HG03060 (cell line): ENCODE measurements at regions not wholly inside any gene's neighbourhood (a gene's known extent, or its start where the extent isn't known, plus 50 kb on each side); places are given as distances from the start of the nearest gene placed in this dataset.

ENCODE experiments used
- ATAC-seq: cut with Tn5 transposase; IDR thresholded peaks from one replicate; pipeline ENCODE4 v1.9.1; 2021; ENCODE audit warnings: low read depth, moderate number of reproducible peaks; ENCODE audit not compliant: unreplicated experiment

- no peak for ATAC-seq
Measured at GRCh38 chr14:55734731-55735130, 154.7 kb downstream of the KTN1 start.

- no peak for ATAC-seq
Measured at GRCh38 chr14:55739967-55740648, 160.1 kb downstream of the KTN1 start.

- no peak for ATAC-seq
Measured at GRCh38 chr14:55740649-55740989, 160.6 kb downstream of the KTN1 start.

GRCh38 chr14:55741240-55741639 lies 161.2 kb downstream of the KTN1 start:
- no peak for ATAC-seq

GRCh38 chr14:55743551-55743950 lies 163.5 kb downstream of the KTN1 start:
- no peak for ATAC-seq

GRCh38 chr14:55744321-55744720 lies 164.3 kb downstream of the KTN1 start:
- no peak for ATAC-seq

- no peak for ATAC-seq
Measured at GRCh38 chr14:55745906-55746305, 165.9 kb downstream of the KTN1 start.

GRCh38 chr14:55746558-55746957 lies 166.6 kb downstream of the KTN1 start:
- no peak for ATAC-seq

- no peak for ATAC-seq
Measured at GRCh38 chr14:55747186-55747585, 167.2 kb downstream of the KTN1 start.

- ATAC-seq: no peak
Measured at GRCh38 chr14:55749201-55749812, 169.3 kb downstream of the KTN1 start.

- no peak for ATAC-seq
Measured at GRCh38 chr14:55749946-55750345, 169.9 kb downstream of the KTN1 start.

- ATAC-seq: no peak
Measured at GRCh38 chr14:55752580-55753390, 172.8 kb downstream of the KTN1 start.

GRCh38 chr14:55754471-55754870 lies 174.5 kb downstream of the KTN1 start:
- no peak for ATAC-seq

GRCh38 chr14:55754871-55755270 lies 174.9 kb downstream of the KTN1 start:
- ATAC-seq: no peak

GRCh38 chr14:55756078-55756477 lies 176.1 kb downstream of the KTN1 start:
- no peak for ATAC-seq

- no peak for ATAC-seq
Measured at GRCh38 chr14:55756557-55756956, 176.6 kb downstream of the KTN1 start.

- ATAC-seq: no peak
Measured at GRCh38 chr14:55758796-55759195, 178.8 kb downstream of the KTN1 start.

- no peak for ATAC-seq
Measured at GRCh38 chr14:55760789-55761566, 181.0 kb downstream of the KTN1 start.

- ATAC-seq: no peak
Measured at GRCh38 chr14:55761651-55762050, 181.6 kb downstream of the KTN1 start.

GRCh38 chr14:55762595-55763232 lies 182.7 kb downstream of the KTN1 start:
- ATAC-seq: no peak
